Lower lobe of right lung (tissue), 2 donors: ENCODE measurements at regions not wholly inside any gene's neighbourhood (a gene's known extent, or its start where the extent isn't known, plus 50 kb on each side); places are given as distances from the start of the nearest gene placed in this dataset.

Source experiments
- ATAC-seq, 2 donors: fragments of 200-7000 bp; cut with Tn5 transposase; one replicate each; pipeline ENCODE4 v1.9.1; 2020 to 2022; ENCODE audit warnings: mild to moderate bottlenecking in 2 of 2, moderate library complexity in 2 of 2
- DNase-seq: peaks from one replicate; pipeline ENCODE4 v3.0.0-alpha.2; 2020
- H3K27ac ChIP-seq: fragments of 200-600 bp; one replicate; pipeline ENCODE4 v1.8.0; 2022
- H3K27me3 ChIP-seq: fragments of 200-600 bp; one replicate; pipeline ENCODE4 v1.8.0; 2022; ENCODE audit warnings: low read depth
- H3K36me3 ChIP-seq: fragments of 200-600 bp; one replicate; pipeline ENCODE4 v1.8.0; 2022; ENCODE audit warnings: mild to moderate bottlenecking
- H3K4me1 ChIP-seq: fragments of 200-600 bp; one replicate; pipeline ENCODE4 v1.8.0; 2022
- H3K4me3 ChIP-seq: fragments of 200-600 bp; one replicate; pipeline ENCODE4 v1.8.0; 2022; ENCODE audit warnings: mild to moderate bottlenecking
- H3K9me3 ChIP-seq: fragments of 200-600 bp; one replicate; pipeline ENCODE4 v1.8.0; 2022
- CTCF ChIP-seq: fragments of 200-600 bp; IDR thresholded peaks from one replicate; pipeline ENCODE4 v1.8.0; 2022; ENCODE audit warnings: antibody characterized with exemption, mild to moderate bottlenecking
- intact Hi-C: fragments of 100-400 bp; cut with DNase I; formaldehyde crosslinking; loops from one replicate; pipeline ENCODE4 v1.11.0; 2022
- donor health status: DM: no; HTN: yes; CAD: no; lungs with severe emphysema.

GRCh38 chr7:17709127-17709526, 231.2 kb downstream of the SNX13 start:
- intact Hi-C loops: no loop called here
- no peaks in the 10 kb centered on the region for H3K4me1 ChIP-seq
- H3K9me3 ChIP-seq: no peaks in the 10 kb centered on the region
- no peak overlapping the region for H3K27ac ChIP-seq
- no peak for TF ChIP-seq CTCF
- no peaks in the 10 kb centered on the region for H3K27me3 ChIP-seq
- DNase-seq (no peak), ATAC-seq (no peak)
- no peaks in the 10 kb centered on the region for H3K36me3 ChIP-seq
- no peak overlapping the region for H3K4me3 ChIP-seq

- DNase-seq (no peak), ATAC-seq (no peak)
- no peak overlapping the region for H3K4me3 ChIP-seq
- intact Hi-C loops: no loop called here
- H3K27ac ChIP-seq: no peak overlapping the region
- no peak for TF ChIP-seq CTCF
- H3K27me3 ChIP-seq: no peaks in the 10 kb centered on the region
- no peaks in the 10 kb centered on the region for H3K9me3 ChIP-seq
- no peaks in the 10 kb centered on the region for H3K36me3 ChIP-seq
- H3K4me1 ChIP-seq: no peaks in the 10 kb centered on the region
Observed at GRCh38 chr7:17709599-17709998, 230.7 kb downstream of the SNX13 start.

GRCh38 chr7:17710312-17710711, 230.0 kb downstream of the SNX13 start:
- Histone ChIP-seq H3K4me3 (no peak overlapping the region), H3K4me1 (no peaks in the 10 kb centered on the region), H3K36me3 (no peaks in the 10 kb centered on the region), H3K27me3 (no peaks in the 10 kb centered on the region), H3K9me3 (no peaks in the 10 kb centered on the region), H3K27ac (no peak overlapping the region)
- no peak for TF ChIP-seq CTCF
- ATAC-seq (no peak), DNase-seq (no peak)
- intact Hi-C loops: no loop called here

GRCh38 chr7:17713584-17713983, 226.7 kb downstream of the SNX13 start:
- Histone ChIP-seq H3K4me1 (no peaks in the 10 kb centered on the region), H3K27me3 (no peaks in the 10 kb centered on the region)

GRCh38 chr7:17716816-17717215, 223.5 kb downstream of the SNX13 start:
- H3K27ac ChIP-seq: no peak overlapping the region
- H3K36me3 ChIP-seq: no peaks in the 10 kb centered on the region
- no peak for ATAC-seq
- H3K4me1 ChIP-seq: no peaks in the 10 kb centered on the region
- DNase-seq: no peak
- no peaks in the 10 kb centered on the region for H3K9me3 ChIP-seq
- no peak overlapping the region for H3K4me3 ChIP-seq
- intact Hi-C loops: no loop called here
- no peaks in the 10 kb centered on the region for H3K27me3 ChIP-seq
- TF ChIP-seq CTCF: no peak

More at GRCh38 chr7:17713584-17713983, 226.7 kb downstream of the SNX13 start:
- intact Hi-C loops: no loop called here
- Histone ChIP-seq H3K9me3 (no peaks in the 10 kb centered on the region), H3K36me3 (no peaks in the 10 kb centered on the region), H3K27ac (no peak overlapping the region), H3K4me3 (no peak overlapping the region)
- ATAC-seq (no peak), DNase-seq (no peak)
- TF ChIP-seq CTCF: no peak

GRCh38 chr7:17719998-17720397, 220.3 kb downstream of the SNX13 start:
- no peaks in the 10 kb centered on the region for H3K4me1 ChIP-seq
- DNase-seq (no peak), ATAC-seq (no peak)
- no peaks in the 10 kb centered on the region for H3K9me3 ChIP-seq
- H3K36me3 ChIP-seq: no peaks in the 10 kb centered on the region
- no peak overlapping the region for H3K27ac ChIP-seq
- H3K4me3 ChIP-seq: no peak overlapping the region
- intact Hi-C loops: no loop called here
- no peaks in the 10 kb centered on the region for H3K27me3 ChIP-seq
- TF ChIP-seq CTCF: no peak
